NCI-H2107 (cell line): ENCODE measurements at regions not wholly inside any gene's neighbourhood (a gene's known extent, or its start where the extent isn't known, plus 50 kb on each side); places are given as distances from the start of the nearest gene placed in this dataset.
"Not testable (repeated sequence)": the region's sequence is repeated elsewhere in the genome, so short reads cannot be mapped to it uniquely, and the experiment has no call there.

ENCODE experiments used
- DNase-seq: peaks from one replicate; lab custom pipeline; 2025; lab: John Stamatoyannopoulos, UW

DNA sequence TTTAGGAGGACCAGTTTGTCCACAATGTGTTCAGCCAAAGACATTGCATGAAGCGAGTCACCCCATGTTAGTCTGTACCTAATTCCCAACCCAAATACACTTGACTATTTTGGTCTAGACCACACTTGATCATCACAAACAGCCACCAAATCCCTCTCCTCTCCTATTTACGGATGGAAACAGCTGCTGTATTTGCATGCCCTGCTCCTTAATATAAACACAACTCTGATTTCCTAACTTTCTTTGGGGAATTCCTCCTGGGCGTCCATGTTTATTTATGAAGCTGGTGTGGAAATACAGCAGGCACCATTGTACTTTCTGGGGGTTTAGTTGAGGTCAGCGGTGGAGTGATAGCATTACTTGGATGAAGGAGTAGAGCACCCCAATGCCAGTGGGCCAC lies 235.2 kb downstream of the TLE3 start:
- no peak for DNase-seq

- DNase-seq: no peak
Observed at GRCh38 chr15:69863446-69863845, 234.3 kb downstream of the TLE3 start.

- DNase-seq: no peak
Observed at GRCh38 chr15:69865369-69865768, 232.3 kb downstream of the TLE3 start.

- DNase-seq: no peak
Observed at GRCh38 chr15:69868756-69869155, 229.0 kb downstream of the TLE3 start.

DNA sequence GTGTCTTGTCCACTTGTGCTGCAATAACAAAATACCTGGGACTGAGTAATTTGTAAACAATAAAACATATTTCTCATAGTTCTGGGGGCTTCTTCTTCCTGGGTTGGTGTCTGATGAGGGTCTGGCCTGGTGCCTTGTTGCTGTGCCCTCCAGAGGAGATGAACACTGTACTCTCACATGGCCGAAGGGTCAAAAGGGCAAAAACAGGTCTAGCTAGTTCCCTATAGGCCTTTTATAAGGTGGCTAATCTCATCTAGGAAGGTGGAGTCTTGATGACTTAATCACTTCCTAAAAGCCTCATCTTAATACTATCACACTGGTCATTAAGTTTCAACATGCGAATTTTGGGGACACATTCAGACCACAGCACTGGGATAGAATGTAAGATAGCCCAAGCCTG lies 228.4 kb downstream of the TLE3 start:
- no peak for DNase-seq

- no peak for DNase-seq
Observed at GRCh38 chr15:69869881-69870505, 227.7 kb downstream of the TLE3 start.

DNA sequence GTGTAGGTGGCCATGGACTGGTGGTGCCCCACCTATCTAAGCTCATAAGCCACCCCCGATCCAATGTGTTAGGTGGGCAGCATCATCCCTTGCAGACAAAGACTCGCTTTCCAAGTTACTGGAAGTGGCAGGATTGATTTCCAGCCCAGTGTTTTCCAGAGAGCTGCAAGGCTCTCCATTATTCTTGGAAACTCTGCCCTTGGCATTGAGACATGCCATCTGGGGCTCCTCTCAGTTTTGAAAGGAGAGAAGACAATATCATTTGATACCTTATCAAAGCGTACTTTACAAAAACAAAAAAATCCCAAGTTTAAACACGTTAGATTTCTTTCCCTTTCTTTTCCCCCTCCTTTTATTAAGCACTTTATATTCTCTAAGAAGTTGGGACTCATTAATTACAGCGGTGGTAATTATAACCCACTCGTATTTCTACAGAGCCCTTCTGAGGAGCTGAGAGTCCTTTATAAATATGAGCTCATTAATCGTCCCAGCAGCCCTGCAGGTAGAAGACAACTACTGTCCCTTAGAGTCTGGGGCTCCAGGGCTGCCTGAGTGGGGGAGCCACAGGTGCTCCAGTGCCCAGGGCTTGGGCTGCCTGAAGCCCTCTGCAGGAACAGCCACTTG lies 226.1 kb downstream of the TLE3 start:
- no peak for DNase-seq

DNA sequence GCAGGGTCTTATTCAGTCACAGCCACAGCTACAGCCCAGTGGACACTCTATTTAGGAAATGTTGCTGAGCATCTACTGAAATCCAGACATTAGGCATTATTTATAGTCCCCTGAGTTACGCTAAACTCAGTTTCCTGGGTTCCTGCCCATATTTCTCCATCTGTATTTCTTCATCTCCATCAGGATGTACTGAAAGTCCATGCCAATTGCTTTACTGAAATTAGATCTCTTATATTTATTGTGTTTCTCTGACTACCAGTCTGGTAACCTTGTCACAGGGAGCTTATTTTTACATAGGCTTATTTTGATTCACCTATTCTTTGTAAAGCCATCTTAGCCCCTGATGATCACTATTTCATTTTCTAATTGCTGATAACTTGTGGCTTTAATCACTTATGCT lies 223.9 kb downstream of the TLE3 start:
- no peak for DNase-seq

DNA sequence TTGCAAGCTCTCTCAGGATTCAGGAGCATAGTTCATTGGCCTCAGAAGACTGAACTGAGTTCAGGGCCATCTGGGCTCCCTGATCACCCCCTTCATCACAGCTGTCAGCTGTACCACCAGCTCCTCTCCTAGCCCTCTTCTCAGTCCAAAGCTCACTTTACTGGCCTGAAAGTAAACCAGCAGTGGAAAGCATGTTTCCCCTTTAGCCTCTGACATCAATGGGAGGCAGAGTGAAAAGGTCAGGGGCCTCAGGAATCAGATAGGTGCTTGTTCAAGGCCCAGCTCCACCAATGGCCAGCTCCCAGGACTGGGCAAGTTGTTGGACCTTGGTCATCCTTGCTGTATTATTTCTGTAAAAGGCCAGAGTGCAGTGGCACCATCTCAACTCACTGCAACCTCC lies 223.4 kb downstream of the TLE3 start:
- DNase-seq: no peak

DNA sequence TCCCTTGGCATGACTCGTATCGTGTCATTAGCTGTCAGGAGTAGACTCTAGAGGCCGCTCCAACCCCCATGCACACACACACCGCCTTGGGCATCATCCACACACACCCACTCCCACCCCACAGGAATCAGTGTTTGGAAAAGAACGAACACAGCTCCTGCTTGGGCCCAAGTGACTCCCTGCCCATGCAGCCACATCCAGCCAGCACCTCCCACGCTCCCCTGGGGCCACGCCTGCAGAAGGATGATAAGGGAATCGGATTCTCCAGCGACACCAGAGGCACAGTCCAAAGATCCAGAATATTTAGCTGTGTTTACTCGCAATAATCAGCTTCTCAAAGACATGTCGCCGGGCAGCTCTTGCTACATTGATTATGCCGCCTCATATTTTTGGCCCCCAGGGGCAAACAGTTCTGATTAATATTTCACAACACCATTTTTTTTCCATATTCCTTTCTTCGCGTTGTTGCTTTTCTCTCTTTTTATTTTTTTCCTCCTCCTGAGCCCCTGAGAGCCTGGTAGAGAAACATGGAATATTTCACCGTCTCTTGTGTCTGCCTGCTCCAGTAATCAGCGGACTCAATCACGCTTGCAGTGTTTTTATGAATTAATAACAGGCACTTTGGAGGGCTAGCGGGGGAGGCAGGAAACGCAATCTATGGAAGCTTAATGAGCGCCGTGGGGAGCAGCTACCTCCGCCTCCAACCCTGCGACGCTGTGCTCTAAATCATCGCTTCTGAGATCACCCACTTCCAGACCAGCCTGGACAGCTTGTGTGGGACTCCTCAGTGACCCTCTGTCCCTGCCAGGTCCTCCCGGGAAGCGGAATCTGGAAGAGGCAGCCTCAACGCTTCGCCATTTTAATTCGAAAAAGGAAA lies 221.4 kb downstream of the TLE3 start:
- DNase-seq: no peak

DNA sequence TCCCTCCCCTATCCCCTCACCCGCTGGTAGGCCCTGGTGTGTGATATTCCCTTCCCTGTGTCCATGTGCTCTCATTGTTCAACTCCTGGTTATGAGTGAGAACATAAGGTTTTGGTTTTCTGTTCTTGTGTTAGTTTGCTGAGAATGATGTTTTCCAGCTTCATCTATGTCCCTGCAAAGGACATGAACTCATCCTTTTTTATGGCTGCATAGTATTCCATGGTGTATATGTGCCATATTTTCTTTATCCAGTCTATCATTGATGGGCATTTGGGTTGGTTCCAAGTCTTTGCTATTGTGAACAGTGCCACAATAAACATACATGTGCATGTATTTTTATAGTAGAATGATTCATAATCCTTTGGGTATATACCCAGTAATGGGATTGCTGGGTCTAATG lies 217.8 kb downstream of the TLE3 start:
- not testable (repeated sequence) for DNase-seq

DNA sequence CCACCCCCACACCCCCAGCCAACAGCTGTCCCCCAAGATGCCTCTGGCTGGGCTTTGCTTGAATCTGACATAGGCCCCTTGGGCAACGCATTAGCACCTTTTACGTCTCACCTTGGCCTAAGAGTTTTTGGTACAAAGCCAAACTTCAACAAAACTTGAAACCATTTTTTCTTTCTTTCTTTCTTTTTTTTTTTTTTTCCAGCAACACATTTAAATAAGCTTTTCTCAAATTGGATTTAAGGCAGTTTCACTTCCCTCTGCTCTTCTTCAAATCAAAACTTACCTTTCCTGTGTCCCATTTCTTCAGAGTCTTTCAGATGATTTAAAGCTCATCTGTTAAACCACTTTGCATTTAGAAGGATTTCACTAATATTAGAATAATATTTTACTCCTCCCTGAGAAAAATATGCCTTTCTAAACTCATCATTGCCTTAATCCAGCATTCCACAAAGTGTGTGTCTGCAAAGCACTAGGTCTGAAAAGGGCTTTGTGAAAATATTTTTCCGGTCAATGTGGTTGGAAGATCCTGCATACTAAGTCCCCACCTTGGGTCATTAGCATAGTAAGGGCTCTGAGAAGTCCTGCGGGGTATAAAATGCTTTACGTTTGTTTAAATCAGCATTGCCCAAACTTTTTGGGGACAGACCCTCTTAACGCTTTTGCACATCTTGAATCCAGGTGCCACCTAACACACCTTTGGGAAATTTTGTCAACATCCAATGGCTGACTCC lies 217.0 kb downstream of the TLE3 start:
- no peak for DNase-seq

DNA sequence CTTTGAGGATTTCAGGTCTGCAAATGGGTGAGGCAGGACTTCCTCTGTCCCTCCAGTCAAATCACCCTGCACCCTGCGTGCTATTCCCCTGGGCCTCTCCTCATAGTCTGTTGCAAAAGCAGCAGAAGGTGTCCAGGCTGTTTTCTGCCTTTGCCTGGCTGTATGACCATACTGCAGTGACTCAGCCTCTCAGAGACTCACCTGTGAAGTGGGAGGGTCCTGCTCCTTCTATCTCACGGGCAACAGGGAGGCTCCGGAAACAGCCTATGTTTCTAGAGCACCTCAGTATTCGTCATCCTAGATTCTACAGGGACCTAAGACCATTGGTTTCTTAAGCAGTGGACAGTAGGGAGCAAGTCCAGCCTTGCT lies 216.4 kb downstream of the TLE3 start:
- DNase-seq: no peak

- no peak for DNase-seq
Observed at GRCh38 chr15:69881766-69882165, 216.0 kb downstream of the TLE3 start.

GRCh38 chr15:69883306-69883705 lies 214.4 kb downstream of the TLE3 start:
- no peak for DNase-seq

DNA sequence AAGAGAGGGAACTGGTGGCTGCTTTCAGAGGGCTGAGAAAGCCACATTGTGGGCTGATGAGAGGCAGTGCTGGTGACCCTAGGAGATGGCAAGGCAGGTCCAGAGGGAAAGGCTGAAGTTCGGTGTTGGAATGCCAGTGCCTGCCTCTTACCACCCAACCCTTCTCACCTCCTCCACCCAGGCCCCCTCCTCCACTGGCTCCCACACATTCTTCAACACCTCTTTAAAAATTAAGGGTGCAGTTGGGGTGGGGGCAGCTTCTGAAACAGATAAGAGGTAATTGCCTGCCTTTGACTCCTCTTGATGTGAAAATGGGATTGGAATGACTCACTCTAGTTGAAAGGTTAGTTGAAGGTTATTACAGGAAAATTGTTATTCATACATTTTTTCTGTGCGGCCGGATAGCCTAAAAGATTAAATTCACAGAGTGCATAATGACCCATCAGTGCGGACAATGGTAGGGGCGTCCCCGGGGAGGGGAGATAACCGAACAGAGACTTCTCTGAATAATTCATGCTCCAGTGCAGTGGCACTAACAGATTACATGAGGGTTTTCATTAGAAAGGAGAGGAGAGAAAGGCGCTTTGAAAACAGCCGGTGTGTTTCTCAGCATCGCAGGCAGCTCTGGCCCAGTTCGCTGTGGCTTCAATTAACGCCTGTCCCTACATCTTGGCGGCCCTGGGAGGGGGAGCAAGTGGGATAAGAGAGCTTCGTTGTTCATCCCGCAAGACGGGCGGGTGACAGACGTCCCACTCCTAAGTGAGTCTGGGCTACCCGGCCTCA lies 212.4 kb downstream of the TLE3 start:
- DNase-seq: no peak

DNA sequence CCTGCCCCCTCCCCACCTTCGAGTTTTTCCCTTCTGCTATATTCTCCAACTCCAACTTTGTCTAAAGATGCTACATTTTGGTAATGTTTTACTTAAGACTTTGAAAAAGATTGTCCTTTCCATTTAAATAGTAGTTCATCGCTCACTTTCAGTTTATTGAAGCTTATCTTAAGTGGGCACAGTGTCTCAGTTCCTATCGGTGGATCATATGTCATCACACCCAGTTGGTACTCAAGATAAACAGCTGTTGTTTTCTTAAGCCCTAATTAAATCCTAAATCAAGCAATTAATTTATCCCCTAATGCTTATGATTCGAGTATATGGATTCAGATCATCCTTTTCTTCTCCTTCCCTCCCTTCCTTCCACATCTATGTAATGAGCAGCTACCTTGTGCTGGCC lies 210.7 kb downstream of the TLE3 start:
- no peak for DNase-seq

GRCh38 chr15:69887553-69887952 lies 210.2 kb downstream of the TLE3 start:
- no peak for DNase-seq

- no peak for DNase-seq
Observed at GRCh38 chr15:69888406-69888805, 209.3 kb downstream of the TLE3 start.

- DNase-seq: no peak
Observed at GRCh38 chr15:69891070-69891536, 206.6 kb downstream of the TLE3 start.

DNA sequence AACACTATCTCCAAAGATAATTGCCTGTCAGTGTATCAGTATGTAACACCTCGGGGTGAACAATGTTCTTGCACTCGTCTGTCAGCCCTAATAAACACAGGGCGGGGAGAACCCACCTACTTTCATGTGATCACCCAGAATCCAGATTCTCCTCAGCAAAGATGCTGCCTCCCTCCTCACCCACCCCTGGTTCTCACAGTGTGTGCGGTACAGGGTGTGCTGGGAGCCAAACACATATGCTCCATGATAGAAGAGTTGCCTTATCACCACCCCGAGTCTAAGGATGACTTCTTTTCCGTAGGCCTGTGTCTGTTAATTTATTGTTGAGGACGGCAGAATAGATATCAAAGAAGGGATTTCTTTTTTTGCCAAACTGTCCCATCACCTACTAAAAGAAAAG lies 206.1 kb downstream of the TLE3 start:
- no peak for DNase-seq

DNA sequence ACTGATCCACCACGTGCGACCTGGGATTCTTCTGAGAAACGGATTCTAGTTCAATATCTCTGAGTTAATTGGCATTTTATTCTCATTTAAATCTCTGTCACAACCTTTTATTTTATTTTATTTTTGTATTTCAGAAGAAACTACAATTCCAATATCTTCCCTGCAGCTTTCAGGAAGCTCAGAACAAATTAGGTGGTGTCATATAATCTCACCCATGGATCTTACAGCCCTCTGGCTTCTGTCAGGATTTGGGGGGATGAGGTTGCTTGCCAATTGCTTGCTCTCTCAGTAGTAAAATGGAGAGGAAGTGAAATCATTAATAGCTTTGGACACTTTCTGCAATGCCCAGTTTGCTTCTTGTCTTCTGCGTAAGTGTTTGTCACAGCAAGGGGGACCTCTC lies 205.4 kb downstream of the TLE3 start:
- no peak for DNase-seq
